ENCODE measurements at regions not wholly inside any gene's neighbourhood (a gene's known extent, or its start where the extent isn't known, plus 50 kb on each side); places are given as distances from the start of the nearest gene placed in this dataset.
"Not testable (repeated sequence)": the region's sequence is repeated elsewhere in the genome, so short reads cannot be mapped to it uniquely, and the experiment has no call there.

- no peak for DNase-seq (ENCODE audit: low read depth)
Observed at GRCh38 chrX:11836284-11836683, 78.2 kb downstream of the MSL3 start.

- DNase-seq (ENCODE audit: low read depth) = no peak
Observed at GRCh38 chrX:11837437-11837836, 79.4 kb downstream of the MSL3 start.

GRCh38 chrX:11864171-11864570, 106.1 kb downstream of the MSL3 start:
- no peak for DNase-seq (ENCODE audit: low read depth)

- no peak for DNase-seq (ENCODE audit: low read depth)
Observed at GRCh38 chrX:11867610-11868345, 109.7 kb downstream of the MSL3 start.

GRCh38 chrX:11870789-11871188, 112.8 kb downstream of the MSL3 start:
- DNase-seq (ENCODE audit: low read depth) = no peak

- DNase-seq (ENCODE audit: low read depth) = no peak
Observed at GRCh38 chrX:11881485-11882170, 123.6 kb downstream of the MSL3 start.

- DNase-seq (ENCODE audit: low read depth) = peak; percentile 59
Observed at GRCh38 chrX:11886745-11887144, 128.7 kb downstream of the MSL3 start.

- no peak for DNase-seq (ENCODE audit: low read depth)
Observed at GRCh38 chrX:11887175-11887574, 129.1 kb downstream of the MSL3 start.

- DNase-seq (ENCODE audit: low read depth) = no peak
Observed at GRCh38 chrX:11888421-11888820, 130.4 kb downstream of the MSL3 start.

GRCh38 chrX:11889791-11890190, 131.8 kb downstream of the MSL3 start:
- DNase-seq (ENCODE audit: low read depth) = no peak

- DNase-seq (ENCODE audit: low read depth) = no peak
Observed at GRCh38 chrX:11890836-11891514, 132.9 kb downstream of the MSL3 start.

GRCh38 chrX:11893933-11894710, 136.1 kb downstream of the MSL3 start:
- DNase-seq (ENCODE audit: low read depth) = no peak

- peak; percentile 42 for DNase-seq (ENCODE audit: low read depth)
Observed at GRCh38 chrX:11899091-11899490, 141.1 kb downstream of the MSL3 start.

GRCh38 chrX:11905933-11906332, 147.9 kb downstream of the MSL3 start:
- not testable (repeated sequence) for DNase-seq (ENCODE audit: low read depth)

- DNase-seq (ENCODE audit: low read depth) = no peak
Observed at GRCh38 chrX:11908371-11908770, 150.3 kb downstream of the MSL3 start.

- DNase-seq (ENCODE audit: low read depth) = no peak
Observed at GRCh38 chrX:11913001-11913400, 155.0 kb downstream of the MSL3 start.

GRCh38 chrX:11929476-11929875, 171.4 kb downstream of the MSL3 start:
- no peak for DNase-seq (ENCODE audit: low read depth)

- DNase-seq (ENCODE audit: low read depth) = no peak
Observed at GRCh38 chrX:11932423-11932822, 174.4 kb downstream of the MSL3 start.

- no peak for DNase-seq (ENCODE audit: low read depth)
Observed at GRCh38 chrX:11934089-11934488, 176.1 kb downstream of the MSL3 start.

- DNase-seq (ENCODE audit: low read depth) = no peak
Observed at GRCh38 chrX:11941571-11941970, 183.5 kb downstream of the MSL3 start.

- no peak for DNase-seq (ENCODE audit: low read depth)
Observed at GRCh38 chrX:11944501-11944900, 186.5 kb downstream of the MSL3 start.

GRCh38 chrX:11949291-11949690, 189.0 kb upstream of the FRMPD4 start:
- DNase-seq (ENCODE audit: low read depth) = no peak
